ENCODE measurements at regions not wholly inside any gene's neighbourhood (a gene's known extent, or its start where the extent isn't known, plus 50 kb on each side); places are given as distances from the start of the nearest gene placed in this dataset.

GRCh38 chr7:106811472-106811871, 53.6 kb upstream of the PIK3CG start:
- Histone ChIP-seq H3K27ac (ENCODE audit: low read depth, low read length) (no peak overlapping the region), H3K36me3 (ENCODE audit: control insufficient read depth in 1 of 2, insufficient read depth in 2 of 2, low read length in 2 of 2) (no peaks in the 10 kb centered on the region), H3K4me1 (ENCODE audit: control insufficient read depth in 1 of 2, insufficient read depth in 2 of 2, low read length in 2 of 2) (no peaks in the 10 kb centered on the region), H3K4me2 (ENCODE audit: low read length) (no peak overlapping the region), H3K9me2 (ENCODE audit: insufficient read depth) (no peaks in the 10 kb centered on the region), H3K9me3 (ENCODE audit: control insufficient read depth in 1 of 2, insufficient read depth in 1 of 2, low read depth in 1 of 2, low read length in 2 of 2) (no peaks in the 10 kb centered on the region), H3K4me3 (replicated peaks in 1 of 2; ENCODE audit: low read depth in 1 of 2, low read length in 2 of 2) (no peak overlapping the region), H4K20me1 (ENCODE audit: insufficient read depth) (no peaks in the 10 kb centered on the region), H3K79me2 (ENCODE audit: insufficient read depth, low read length) (no peaks in the 10 kb centered on the region), H3K9ac (ENCODE audit: low read length) (no peak overlapping the region), H2AFZ (ENCODE audit: low read depth, low read length, poor library complexity, severe bottlenecking) (no peak overlapping the region), H3K27me3 (ENCODE audit: insufficient read depth, low read length) (no peaks in the 10 kb centered on the region)
- BruUV-seq (replicated peaks) = no TSS peak
- CTCF ChIA-PET = no interaction called here
- POLR2A ChIA-PET = no interaction called here
- DNase-seq (ENCODE audit: low read depth, low spot score) (no peak), ATAC-seq (no peak)
- TF ChIP-seq ZBTB33 (IDR thresholded peaks at IDR 0.05; ENCODE audit: extremely low read depth, insufficient replicate concordance, low read length) (no peak), POLR2A (IDR thresholded peaks at IDR 0.05; ENCODE audit: borderline replicate concordance, extremely low read depth, insufficient read depth, insufficient read length) (no peak), SP1 (IDR thresholded peaks at IDR 0.05; ENCODE audit: low read depth) (no peak), SIN3A (IDR thresholded peaks at IDR 0.05; ENCODE audit: low read depth) (no peak), MAX (IDR thresholded peaks at IDR 0.05) (no peak), EZH2phosphoT487 (IDR thresholded peaks at IDR 0.05; ENCODE audit: borderline replicate concordance) (no peak), SRF (IDR thresholded peaks at IDR 0.05; ENCODE audit: low read depth) (no peak), CEBPB (IDR thresholded peaks at IDR 0.05; ENCODE audit: low read depth) (no peak), EZH2 (IDR thresholded peaks at IDR 0.05) (no peak), ATF3 (IDR thresholded peaks at IDR 0.05) (no peak), JUND (IDR thresholded peaks at IDR 0.05) (no peak), YY1 (IDR thresholded peaks at IDR 0.05; ENCODE audit: extremely low read depth, insufficient replicate concordance, low read depth, low read length) (no peak), CBX3 (IDR thresholded peaks at IDR 0.05; ENCODE audit: low read depth) (no peak), ELF1 (IDR thresholded peaks at IDR 0.05; ENCODE audit: borderline replicate concordance, low read depth) (no peak), CTCF (IDR thresholded peaks at IDR 0.05 in 2 of 3, conservative IDR thresholded peaks at IDR 0.05 in 1 of 3; ENCODE audit: borderline replicate concordance in 1 of 3, insufficient read depth in 1 of 3, low read depth in 2 of 3, low read length in 2 of 3) (no peak), REST (IDR thresholded peaks at IDR 0.05; ENCODE audit: low read depth) (no peak)
- intact Hi-C loops (cut with micrococcal nuclease) = no loop called here
- RAD21 ChIA-PET (ENCODE audit: low non-redundant PET in 1 of 2, low total read pairs in 2 of 2, uncharacterized antibody in 2 of 2, unreplicated experiment in 2 of 2) = no interaction called here
